DOHH2 (cell line): ENCODE measurements at regions not wholly inside any gene's neighbourhood (a gene's known extent, or its start where the extent isn't known, plus 50 kb on each side); places are given as distances from the start of the nearest gene placed in this dataset.

Experiments
- H3F3A ChIP-seq: fragments of 200-600 bp; sonication (generic), shearing (Covaris generic); 2 replicates; pipeline ENCODE4 v1.6.0; 2016; ENCODE audit warnings: antibody characterized with exemption, mild to moderate bottlenecking; ENCODE audit not compliant: control insufficient read depth, insufficient read depth
- H3K27ac ChIP-seq: fragments of 200-600 bp; sonication (generic); 2 replicates; pipeline ENCODE4 v1.5.1; 2014; ENCODE audit warnings: low read depth, mild to moderate bottlenecking, low read length, moderate library complexity
- H3K27me3 ChIP-seq: fragments of 200-600 bp; sonication (generic); 2 replicates; pipeline ENCODE4 v1.6.1; 2014; ENCODE audit warnings: mild to moderate bottlenecking, low read length, mixed read lengths; ENCODE audit not compliant: control insufficient read depth
- H3K36me3 ChIP-seq: fragments of 200-600 bp; sonication (generic); 2 replicates; pipeline ENCODE4 v1.6.1; 2014; ENCODE audit warnings: mild to moderate bottlenecking, low read length, moderate library complexity, mixed read lengths; ENCODE audit not compliant: control insufficient read depth
- H3K4me1 ChIP-seq: fragments of 200-600 bp; sonication (generic); 2 replicates; pipeline ENCODE4 v1.6.1; 2014; ENCODE audit warnings: mild to moderate bottlenecking, low read length, mixed read lengths; ENCODE audit not compliant: control insufficient read depth
- H3K4me2 ChIP-seq: fragments of 200-600 bp; sonication (generic); 2 replicates; pipeline ENCODE4 v1.6.0; 2014; ENCODE audit warnings: mild to moderate bottlenecking, low read length, moderate library complexity
- H3K4me3 ChIP-seq: fragments of 200-600 bp; sonication (generic); 2 replicates; pipeline ENCODE4 v1.5.1; 2014; ENCODE audit warnings: mild to moderate bottlenecking, low read length, mixed read lengths
- H3K79me2 ChIP-seq: fragments of 200-600 bp; sonication (generic); 2 replicates; pipeline ENCODE4 v1.6.1; 2014; ENCODE audit warnings: mild to moderate bottlenecking, low read length, mixed read lengths; ENCODE audit not compliant: control insufficient read depth
- H3K9me2 ChIP-seq: fragments of 200-600 bp; sonication (generic); replicated peaks from 2 replicates; pipeline ENCODE4 v1.6.1; 2014; ENCODE audit warnings: mild to moderate bottlenecking, low read length, mixed read lengths; ENCODE audit not compliant: control insufficient read depth
- H3K9me3 ChIP-seq: fragments of 200-600 bp; sonication (generic); 2 replicates; pipeline ENCODE4 v1.6.1; 2014; ENCODE audit warnings: antibody characterized with exemption, low read length, mixed read lengths; ENCODE audit not compliant: control insufficient read depth, insufficient read depth
- H4K20me1 ChIP-seq: fragments of 200-600 bp; sonication (generic); 2 replicates; pipeline ENCODE4 v1.6.0; 2014; ENCODE audit warnings: low read depth, mild to moderate bottlenecking, antibody characterized with exemption, low read length, moderate library complexity; ENCODE audit not compliant: control insufficient read depth, insufficient read depth
- CTCF ChIP-seq: fragments of 200-600 bp; sonication (generic); IDR thresholded peaks from one replicate; pipeline ENCODE4 v1.5.1; 2014; ENCODE audit warnings: antibody characterized with exemption, mild to moderate bottlenecking, low read depth, low read length; ENCODE audit not compliant: poor library complexity, severe bottlenecking
- EZH2phosphoT487 ChIP-seq: fragments of 200-600 bp; sonication (generic); IDR thresholded peaks from 2 replicates; pipeline ENCODE4 v1.6.1; 2017; ENCODE audit warnings: borderline replicate concordance, mild to moderate bottlenecking, antibody characterized with exemption, low read length, moderate library complexity, mixed read lengths

GRCh38 chr3:65030847-65031463 lies 343.2 kb upstream of the ADAMTS9 start:
- Histone ChIP-seq H3K36me3 (no peaks in the 10 kb centered on the region), H3K79me2 (no peaks in the 10 kb centered on the region), H3F3A (no peaks in the 10 kb centered on the region), H3K4me3 (no peak overlapping the region), H3K27ac (no peak overlapping the region), H3K27me3 (no peaks in the 10 kb centered on the region), H3K9me2 (no peaks in the 10 kb centered on the region), H3K4me2 (no peak overlapping the region), H3K4me1 (no peaks in the 10 kb centered on the region), H3K9me3 (no peaks in the 10 kb centered on the region), H4K20me1 (no peaks in the 10 kb centered on the region)
- TF ChIP-seq EZH2phosphoT487: no peak
- no peak for TF ChIP-seq CTCF

GRCh38 chr3:65030014-65030627 lies 342.3 kb upstream of the ADAMTS9 start:
- Histone ChIP-seq H3F3A (no peaks in the 10 kb centered on the region), H3K27me3 (no peaks in the 10 kb centered on the region), H4K20me1 (no peaks in the 10 kb centered on the region), H3K4me3 (no peak overlapping the region), H3K4me2 (no peak overlapping the region), H3K9me2 (no peaks in the 10 kb centered on the region), H3K9me3 (no peaks in the 10 kb centered on the region), H3K27ac (no peak overlapping the region), H3K36me3 (no peaks in the 10 kb centered on the region), H3K79me2 (no peaks in the 10 kb centered on the region), H3K4me1 (no peaks in the 10 kb centered on the region)
- TF ChIP-seq CTCF (no peak), EZH2phosphoT487 (no peak)

- Histone ChIP-seq H3K4me1 (no peaks in the 10 kb centered on the region), H3K27ac (no peak overlapping the region), H4K20me1 (no peaks in the 10 kb centered on the region), H3F3A (no peaks in the 10 kb centered on the region), H3K4me3 (no peak overlapping the region), H3K36me3 (no peaks in the 10 kb centered on the region), H3K9me3 (no peaks in the 10 kb centered on the region), H3K27me3 (no peaks in the 10 kb centered on the region), H3K4me2 (no peak overlapping the region), H3K9me2 (no peaks in the 10 kb centered on the region), H3K79me2 (no peaks in the 10 kb centered on the region)
- TF ChIP-seq EZH2phosphoT487 (no peak), CTCF (no peak)
Measured at GRCh38 chr3:65029130-65029529, 341.3 kb upstream of the ADAMTS9 start.
